ENCODE measurements at regions not wholly inside any gene's neighbourhood (a gene's known extent, or its start where the extent isn't known, plus 50 kb on each side); places are given as distances from the start of the nearest gene placed in this dataset.

GRCh38 chr3:2001306-2002108, 97.2 kb upstream of the CNTN4 start:
- no peak for DNase-seq
- Histone ChIP-seq H3K4me1 (no peaks in the 10 kb centered on the region), H3K27ac (no peak overlapping the region), H3K36me3 (no peaks in the 10 kb centered on the region), H3K9me3 (no peaks in the 10 kb centered on the region), H3K4me3 (replicated peaks in 1 of 3) (no peak overlapping the region), H3K27me3 (no peaks in the 10 kb centered on the region)
- intact Hi-C loops (cut with DNase I), result no loop called here
- TF ChIP-seq CTCF (IDR thresholded peaks at IDR 0.05) (no peak), POLR2A (IDR thresholded peaks at IDR 0.05) (no peak)
- WGBS, 2 donors, result 86 to 87% methylated on average over 9 of the region's 9 CpGs

DNA sequence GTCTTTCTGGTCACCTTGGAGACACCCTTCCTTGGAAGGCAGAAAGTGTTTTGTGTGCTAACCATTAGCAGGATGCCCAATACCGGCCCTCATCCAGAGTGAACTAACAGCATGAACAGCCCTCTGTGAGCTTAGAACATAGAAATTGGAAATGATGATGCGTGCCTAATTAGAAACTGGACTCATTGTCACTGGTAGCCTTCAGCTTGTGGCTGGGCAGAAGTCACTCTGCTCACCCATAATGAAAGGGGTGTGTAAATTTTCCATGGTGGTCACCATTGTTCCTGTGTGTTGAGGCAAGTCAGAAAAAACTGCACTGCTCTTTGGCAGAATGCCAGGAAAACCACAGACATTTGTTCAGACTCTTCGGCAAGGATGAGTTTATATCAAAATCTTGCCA, 74.7 kb upstream of the CNTN4 start:
- intact Hi-C loops (cut with DNase I), result no loop called here
- no peaks in the 10 kb centered on the region for H3K27me3 ChIP-seq
- no peak for TF ChIP-seq CTCF (IDR thresholded peaks at IDR 0.05)
- TF ChIP-seq POLR2A (IDR thresholded peaks at IDR 0.05), result no peak
- no peaks in the 10 kb centered on the region for H3K36me3 ChIP-seq
- H3K9me3 ChIP-seq, result no peaks in the 10 kb centered on the region
- 83% methylated on average over 3 of the region's 3 CpGs for WGBS, 2 donors
- H3K27ac ChIP-seq, result no peak overlapping the region
- DNase-seq, result no peak
- H3K4me3 ChIP-seq (replicated peaks in 1 of 3), result no peak overlapping the region
- no peaks in the 10 kb centered on the region for H3K4me1 ChIP-seq

- Histone ChIP-seq H3K4me3 (replicated peaks in 1 of 3) (no peak overlapping the region), H3K9me3 (no peaks in the 10 kb centered on the region), H3K36me3 (no peaks in the 10 kb centered on the region), H3K27me3 (no peaks in the 10 kb centered on the region), H3K27ac (no peak overlapping the region), H3K4me1 (no peaks in the 10 kb centered on the region)
- intact Hi-C loops (cut with DNase I), result no loop called here
- DNase-seq, result no peak
- WGBS, 2 donors, result 77 to 81% methylated on average over 4 of the region's 4 CpGs
- no peak for TF ChIP-seq POLR2A (IDR thresholded peaks at IDR 0.05)
- TF ChIP-seq CTCF (IDR thresholded peaks at IDR 0.05), result no peak
These were observed 74.0 kb upstream of the CNTN4 start for GRCh38 chr3:2024713-2025112.

GRCh38 chr3:2029559-2029958, 69.1 kb upstream of the CNTN4 start:
- intact Hi-C loops (cut with DNase I), result no loop called here
- DNase-seq, result no peak
- TF ChIP-seq CTCF (IDR thresholded peaks at IDR 0.05) (no peak), POLR2A (IDR thresholded peaks at IDR 0.05) (no peak)
- Histone ChIP-seq H3K27me3 (no peaks in the 10 kb centered on the region), H3K27ac (no peak overlapping the region), H3K4me3 (replicated peaks in 1 of 3) (no peak overlapping the region), H3K9me3 (no peaks in the 10 kb centered on the region), H3K36me3 (no peaks in the 10 kb centered on the region), H3K4me1 (no peaks in the 10 kb centered on the region)
- WGBS, 2 donors, result 96% methylated on average over 3 of the region's 3 CpGs

DNA sequence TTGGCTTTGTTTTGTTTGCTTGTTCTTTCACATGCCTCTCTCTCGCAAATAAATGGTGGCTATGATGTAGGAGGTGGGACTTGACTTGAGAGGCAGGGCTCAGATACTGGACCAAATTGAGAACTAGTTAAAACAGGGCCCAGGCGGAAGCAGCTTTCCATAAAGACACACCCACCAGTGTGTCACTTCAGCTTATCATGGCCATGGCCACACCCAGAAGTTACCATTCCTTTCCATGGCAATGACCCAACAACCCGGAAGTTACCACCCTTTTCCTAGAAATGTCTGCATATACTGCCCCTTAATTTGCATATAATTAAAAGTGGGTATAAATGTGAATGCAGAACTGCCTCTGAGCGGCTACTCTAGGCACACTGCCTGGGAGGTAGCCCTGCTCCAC, 62.6 kb upstream of the CNTN4 start:
- no peaks in the 10 kb centered on the region for H3K36me3 ChIP-seq
- intact Hi-C loops (cut with DNase I), result no loop called here

More for the DNA sequence above, 62.6 kb upstream of the CNTN4 start:
- no peak for TF ChIP-seq POLR2A (IDR thresholded peaks at IDR 0.05)
- no peak for TF ChIP-seq CTCF (IDR thresholded peaks at IDR 0.05)
- Histone ChIP-seq H3K4me3 (replicated peaks in 1 of 3) (no peak overlapping the region), H3K9me3 (no peaks in the 10 kb centered on the region), H3K27ac (no peak overlapping the region), H3K27me3 (no peaks in the 10 kb centered on the region), H3K4me1 (no peaks in the 10 kb centered on the region)
- no peak for DNase-seq
- 87 to 93% methylated on average over 4 of the region's 4 CpGs for WGBS, 2 donors
